ENCODE measurements at regions not wholly inside any gene's neighbourhood (a gene's known extent, or its start where the extent isn't known, plus 50 kb on each side); places are given as distances from the start of the nearest gene placed in this dataset.

DNA sequence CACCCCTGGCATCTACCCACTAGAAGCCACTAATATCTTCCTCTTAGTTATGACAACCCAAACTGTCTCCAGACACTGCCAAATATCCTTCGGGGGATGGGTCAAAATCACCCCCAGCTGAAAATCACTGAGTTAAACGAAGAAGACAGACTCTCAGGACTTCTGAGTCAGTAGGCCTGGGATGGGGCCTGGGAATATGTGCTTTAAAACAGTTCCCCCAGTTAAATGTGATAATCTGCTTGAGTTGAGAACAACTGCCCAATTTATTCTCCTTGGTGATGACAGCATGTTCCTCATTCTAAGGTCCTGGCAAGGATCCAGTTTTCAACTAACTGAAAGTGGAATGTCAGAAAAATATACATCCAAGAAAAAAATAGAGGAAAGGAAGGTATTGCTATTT, 52.4 kb downstream of the CBLL2 start:
- DNase-seq: no peak

DNA sequence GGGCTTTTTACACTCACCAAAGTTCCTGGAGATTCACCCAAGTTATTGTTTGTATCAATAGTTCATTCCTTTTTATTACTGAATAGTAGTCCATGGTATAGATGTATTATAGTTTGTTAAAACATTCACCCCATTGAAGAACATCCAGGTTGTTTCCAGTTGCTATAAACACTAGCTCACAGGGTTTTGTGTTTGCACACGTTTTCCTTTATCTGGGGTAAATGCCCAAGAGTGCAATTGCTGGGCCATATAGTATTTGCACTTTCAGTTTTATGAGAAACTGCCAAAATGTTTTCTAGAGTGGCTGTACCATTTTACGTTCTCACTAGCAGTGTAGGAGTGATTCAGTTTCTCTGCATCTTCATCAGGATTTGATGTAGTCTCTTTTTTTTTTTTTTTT, 57.1 kb downstream of the CBLL2 start:
- DNase-seq: no peak

DNA sequence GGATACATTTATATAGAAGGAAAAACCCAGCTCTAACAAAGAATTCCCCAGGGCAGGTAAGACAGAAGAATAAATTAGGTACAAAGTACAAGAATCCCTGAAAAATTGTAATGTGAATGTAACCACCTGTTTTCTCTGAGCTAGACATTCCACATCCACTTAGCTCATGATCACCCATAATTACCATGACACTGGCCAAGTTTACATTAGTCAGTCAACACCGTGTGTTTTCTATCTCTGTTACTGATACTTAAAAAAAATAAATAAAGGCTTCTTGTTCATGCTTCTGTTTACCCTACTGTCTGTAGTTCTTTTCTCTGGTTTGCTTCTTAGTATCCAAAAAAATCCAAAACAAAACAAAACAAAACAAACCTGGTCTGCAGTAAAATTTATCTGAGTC, 66.0 kb downstream of the CBLL2 start:
- no peak for DNase-seq

DNA sequence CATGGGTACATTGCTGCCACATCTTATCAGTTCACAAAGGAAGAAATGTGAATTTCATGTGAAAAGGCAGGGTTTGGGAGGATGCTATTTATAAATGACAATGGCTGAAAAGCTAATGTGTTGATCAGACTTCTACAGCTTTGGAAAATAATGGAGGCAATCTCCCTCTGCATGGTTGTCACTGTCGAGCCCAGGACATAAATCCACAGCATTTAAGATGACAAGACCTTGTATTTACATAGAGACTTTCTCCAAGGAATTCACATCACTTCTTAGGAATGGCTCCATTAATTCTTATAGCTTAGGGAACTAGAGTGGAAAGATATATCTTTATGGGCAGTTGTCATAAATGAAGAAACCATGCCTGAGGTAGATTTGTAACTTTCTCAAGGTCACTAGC, 66.7 kb downstream of the CBLL2 start:
- no peak for DNase-seq

DNA sequence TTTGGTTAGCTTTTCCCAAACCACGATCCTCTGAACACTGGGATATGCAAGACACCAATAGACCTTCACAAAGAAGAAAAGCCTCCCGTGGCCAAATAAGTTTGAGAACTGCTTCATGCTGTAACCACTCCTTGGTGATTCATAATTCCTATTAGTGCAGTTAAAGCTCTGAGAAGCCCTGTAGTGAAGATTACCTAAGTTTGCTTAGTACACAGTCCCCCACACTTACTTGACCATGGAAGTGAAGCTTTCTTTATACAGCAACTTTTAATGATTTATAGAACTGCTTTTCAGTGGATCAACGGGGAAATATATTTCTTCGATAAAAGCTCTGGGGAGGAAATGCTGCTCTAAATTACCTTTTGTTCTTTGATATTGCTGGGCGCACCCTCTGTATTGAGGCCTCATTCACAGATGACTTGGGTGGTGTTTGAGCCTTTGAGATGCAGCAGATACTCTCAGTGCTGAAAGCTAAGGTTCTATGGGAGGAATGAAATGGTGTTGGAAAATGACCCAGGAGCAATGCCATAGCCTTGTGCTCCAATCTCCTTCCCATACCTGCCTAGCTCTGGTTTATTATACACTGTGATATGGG, 67.4 kb downstream of the CBLL2 start:
- DNase-seq: no peak

DNA sequence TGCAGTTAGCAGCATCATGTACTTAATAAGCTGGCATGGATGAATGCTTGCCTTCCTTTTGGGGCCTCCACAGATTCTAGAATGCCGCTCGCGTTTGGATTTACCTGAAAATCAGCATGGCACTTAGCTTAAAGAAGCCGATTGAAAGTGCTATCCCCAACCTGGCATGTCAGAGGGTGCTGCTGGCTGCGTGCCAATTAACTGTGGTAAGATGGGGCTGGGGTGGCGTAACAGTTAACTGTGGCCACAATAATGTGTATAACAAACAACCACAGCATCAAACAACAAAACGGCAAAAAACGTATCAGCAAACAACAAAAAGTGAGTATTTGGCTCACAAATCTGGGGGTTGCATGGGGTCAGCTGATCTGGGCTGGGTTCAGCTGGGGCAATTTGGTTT, 70.5 kb downstream of the CBLL2 start:
- DNase-seq: no peak

DNA sequence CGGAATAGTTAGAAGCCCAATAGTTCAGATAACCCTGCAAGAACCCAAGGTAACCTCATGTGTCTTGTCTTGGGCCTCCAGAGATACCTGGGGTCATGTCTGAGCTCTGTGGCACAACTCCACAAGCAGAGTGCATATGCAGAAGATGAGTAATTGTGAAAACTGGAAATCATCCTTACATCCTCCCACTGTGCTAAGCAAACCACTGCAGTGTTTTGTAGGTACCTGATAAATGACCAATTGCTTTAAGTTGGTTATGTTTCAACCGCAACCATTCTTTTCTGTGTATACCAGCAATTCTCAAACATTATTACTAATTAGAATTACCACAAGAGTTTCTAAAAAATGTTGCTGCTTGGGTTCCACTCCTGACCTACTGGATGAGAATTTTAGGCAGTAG, 73.2 kb downstream of the CBLL2 start:
- DNase-seq: no peak

DNA sequence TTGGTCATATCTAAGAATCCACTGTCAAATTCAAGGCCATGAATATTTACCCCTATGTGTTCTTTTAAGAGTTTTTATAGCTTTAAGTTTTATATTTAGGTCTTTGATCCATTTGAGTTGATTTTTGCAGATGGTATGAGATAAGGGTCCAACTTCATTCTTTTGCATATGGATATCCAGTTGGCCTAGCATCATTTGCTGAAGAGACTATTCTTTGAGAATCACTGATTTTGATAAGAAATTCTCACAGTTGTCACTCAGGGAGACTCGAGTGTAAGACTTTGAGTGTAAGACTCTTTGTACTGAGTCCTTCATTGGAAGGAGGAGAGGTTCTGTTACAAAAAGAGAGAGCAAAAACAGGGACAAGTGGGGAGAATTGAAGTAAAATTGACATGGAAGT, 74.8 kb downstream of the CBLL2 start:
- no peak for DNase-seq

DNA sequence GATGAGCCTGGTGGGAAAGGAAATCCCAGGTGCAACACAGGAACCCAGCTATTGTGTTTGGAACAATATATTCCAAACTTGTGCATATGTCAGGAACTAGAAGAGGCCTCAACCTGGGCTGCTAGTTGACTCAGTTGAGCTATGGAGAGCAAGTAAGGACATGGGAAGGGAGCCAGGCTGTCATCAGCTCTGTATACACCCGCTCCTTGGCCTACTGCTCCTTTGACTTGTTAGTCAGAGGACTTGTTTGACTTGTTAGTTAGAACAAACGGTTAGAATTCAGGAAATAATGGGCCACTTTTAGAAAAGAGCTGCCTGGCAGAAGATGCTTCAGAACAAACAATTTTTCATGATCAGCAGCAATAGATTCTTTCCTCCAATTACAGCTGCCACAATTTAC, 76.4 kb downstream of the CBLL2 start:
- DNase-seq: no peak

DNA sequence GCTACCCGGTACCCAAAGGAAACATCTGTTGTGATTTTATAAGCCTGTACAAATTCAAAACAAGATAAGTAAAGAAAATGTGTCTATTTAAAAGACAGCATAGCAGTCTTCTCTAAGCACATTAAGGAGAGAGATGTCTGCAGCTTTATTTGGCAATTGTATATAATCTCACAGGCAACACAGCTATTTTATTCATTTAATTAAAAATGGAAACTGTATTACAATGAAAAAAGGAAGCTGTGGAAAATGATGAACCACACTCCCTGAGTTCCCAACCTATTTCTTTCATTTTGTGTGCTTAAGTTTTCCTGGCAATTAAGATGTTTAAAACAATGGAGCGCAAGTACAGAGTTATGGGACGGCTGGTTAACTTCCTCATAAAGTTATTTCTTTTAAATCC, 78.4 kb downstream of the CBLL2 start:
- no peak for DNase-seq

DNA sequence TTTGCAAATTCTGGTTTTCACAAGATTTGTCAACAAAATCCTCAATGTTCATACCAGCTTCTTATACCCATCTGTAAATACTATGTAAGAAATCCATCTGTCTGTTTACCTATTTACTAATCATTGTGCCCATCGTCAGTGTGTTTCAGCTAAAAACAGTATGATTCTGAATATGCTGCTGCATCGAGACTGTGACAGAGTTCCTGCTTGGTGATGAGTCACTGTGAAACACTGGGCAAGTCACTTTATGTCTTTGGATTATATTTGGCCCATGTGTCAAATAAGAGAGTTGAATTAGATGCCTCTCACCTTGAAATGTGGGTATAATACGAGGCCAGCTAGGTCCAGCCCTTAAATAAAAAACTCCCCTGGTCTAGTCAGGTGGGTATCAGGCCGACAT, 79.3 kb downstream of the CBLL2 start:
- no peak for DNase-seq

DNA sequence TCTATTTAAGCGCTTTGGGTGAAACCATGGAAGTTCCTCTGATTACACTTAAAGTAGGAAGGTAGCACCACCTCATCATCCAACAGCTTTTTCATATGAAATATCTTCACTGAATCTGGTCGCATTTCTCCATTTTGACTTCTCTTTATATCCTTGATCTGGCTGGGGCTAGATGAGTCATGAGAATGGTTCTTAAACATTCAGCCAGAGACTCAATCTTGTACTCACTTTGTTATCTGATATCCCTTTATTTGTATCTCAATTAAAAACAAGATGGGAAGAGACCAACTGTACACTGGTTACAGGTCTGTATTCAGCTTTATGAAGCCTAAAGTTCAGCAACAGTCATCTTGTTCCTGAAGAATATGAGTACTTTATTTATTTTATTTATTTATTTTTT, 84.9 kb downstream of the CBLL2 start:
- no peak for DNase-seq

DNA sequence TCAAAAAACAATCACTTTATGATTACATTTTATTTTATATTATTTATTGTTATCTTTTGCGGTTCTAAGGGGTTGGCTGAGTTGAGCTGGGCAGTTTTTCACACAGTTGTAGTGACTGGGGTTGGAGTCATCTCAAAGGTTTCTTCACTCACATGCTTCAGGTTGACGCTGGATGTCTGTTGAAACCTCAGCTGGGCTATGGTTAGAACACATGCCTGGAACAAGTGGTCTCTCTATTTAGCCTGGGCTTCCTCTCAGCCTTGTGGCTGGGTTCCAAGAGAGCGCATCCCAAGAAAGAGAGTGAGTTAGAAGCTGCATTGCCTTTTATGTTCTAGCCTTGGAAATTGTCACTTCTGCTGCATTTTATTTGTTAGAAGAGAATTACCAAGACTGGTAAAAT, 87.4 kb downstream of the CBLL2 start:
- no peak for DNase-seq

DNA sequence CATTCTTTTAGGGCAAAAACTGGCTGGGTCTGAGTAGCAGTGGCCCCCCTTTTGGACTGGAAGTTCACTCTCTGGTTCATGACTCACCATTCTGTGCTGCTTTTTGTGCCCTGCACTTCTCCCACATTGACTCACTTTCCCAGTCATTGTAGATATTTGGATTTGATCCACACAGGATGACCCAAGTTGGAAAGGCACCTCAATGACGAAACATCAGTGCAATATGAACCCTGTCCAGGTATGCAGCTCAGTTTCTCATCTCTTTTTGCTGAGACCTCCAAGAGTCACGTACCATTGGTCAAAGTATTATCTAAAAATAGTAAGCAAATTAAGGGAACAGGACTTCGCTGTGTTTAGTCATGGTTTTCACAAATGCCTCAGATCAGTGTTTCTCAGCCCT, 92.7 kb downstream of the CBLL2 start:
- no peak for DNase-seq

DNA sequence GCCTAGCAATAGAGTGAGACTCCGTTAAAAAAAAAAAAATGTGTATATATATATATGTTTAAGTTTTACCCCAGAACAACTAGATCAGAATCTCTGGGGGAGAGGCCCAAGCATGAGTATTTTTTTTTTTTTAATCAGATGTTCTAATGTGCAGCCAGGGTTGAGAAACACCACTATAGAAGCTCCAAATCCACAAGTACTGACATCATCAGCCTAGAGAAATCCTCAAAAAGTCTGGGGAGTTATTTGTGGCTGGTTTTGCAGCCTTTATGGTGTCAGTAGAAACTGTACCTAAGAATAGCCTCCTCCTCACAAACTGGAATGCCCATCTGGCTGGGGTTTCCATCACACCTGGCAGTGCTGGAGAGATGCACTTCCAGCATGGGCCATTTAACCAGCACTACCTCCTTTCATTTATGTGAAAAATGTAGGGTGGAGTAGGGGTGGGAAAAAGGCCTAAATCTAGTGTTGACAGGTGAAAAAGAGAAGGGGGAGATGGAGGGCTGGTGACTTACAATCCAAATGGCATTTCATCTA, 93.5 kb downstream of the CBLL2 start:
- DNase-seq: no peak

DNA sequence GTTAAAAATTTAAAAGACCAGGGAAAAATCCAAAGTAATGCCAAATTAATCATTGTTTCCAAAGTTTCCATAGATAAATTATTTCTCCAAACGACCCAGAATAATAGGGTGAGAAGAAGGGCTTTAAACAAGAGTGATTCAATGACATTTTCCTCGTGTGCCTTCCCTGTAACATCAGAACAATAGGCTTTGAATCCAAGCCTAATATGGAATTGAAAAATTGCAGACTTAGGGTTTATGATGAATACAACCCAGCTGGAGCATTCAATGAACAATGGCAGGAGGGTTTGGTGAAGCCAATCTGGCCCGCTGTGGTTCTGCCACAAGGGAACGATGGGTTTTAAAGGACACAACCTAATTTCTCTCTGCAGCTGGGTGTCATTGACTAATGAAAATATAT, 94.2 kb downstream of the CBLL2 start:
- no peak for DNase-seq

DNA sequence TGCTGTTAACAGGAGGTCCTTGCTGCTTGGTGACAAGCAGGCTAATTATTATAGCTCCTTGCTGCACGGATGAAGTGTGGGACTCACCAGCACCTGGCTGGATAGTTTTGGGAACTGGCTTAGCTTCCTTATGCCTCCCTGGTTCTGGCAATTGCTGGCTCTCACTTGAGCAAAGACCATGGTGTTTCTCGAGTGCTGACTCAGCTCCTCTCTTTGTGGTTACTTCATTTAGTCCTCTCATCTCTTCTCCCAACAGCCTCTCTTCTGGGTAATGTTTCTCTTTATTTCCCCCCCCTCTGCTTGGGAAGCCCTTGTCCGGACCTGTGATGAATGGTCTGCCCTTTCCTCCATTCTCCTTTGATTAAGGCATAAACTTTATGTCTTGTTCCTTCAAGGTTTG, 100.4 kb downstream of the CBLL2 start:
- DNase-seq: no peak

DNA sequence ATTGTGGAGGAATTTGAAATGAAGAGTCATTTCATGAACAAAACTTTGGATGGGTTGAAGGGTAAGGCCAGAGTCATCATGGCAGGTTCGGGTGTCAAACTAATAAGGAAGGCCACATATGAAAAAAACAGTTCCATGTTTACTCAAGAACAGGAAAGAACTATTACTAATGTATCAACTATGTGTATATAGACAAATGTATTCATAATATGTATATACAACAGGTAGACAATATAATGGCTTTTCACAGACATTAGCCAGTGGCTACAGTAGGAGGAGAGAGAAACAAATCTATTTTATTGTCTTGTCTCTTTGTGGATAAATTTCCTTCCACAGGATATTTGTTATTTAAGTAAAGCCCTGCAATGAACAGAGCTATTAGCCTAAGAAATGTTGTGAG, 101.1 kb downstream of the CBLL2 start:
- no peak for DNase-seq

DNA sequence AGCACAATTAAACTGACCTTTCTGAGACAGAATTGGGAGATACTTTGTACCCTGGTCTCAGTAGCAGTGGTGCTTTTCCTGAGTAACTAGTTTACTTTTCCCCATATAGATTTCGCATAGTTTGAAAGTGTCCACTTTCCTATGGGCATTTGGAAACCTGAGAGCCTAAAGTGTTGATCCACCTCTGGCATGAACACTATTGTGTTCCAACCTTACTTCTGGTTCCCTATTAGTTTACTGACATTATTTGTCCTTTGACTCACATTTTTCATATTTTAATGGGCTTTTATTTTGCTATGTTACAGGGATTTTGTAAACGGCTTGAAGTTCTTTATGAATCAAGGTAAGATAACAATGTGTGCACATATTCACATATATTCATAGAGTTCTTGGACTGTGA, 103.7 kb downstream of the CBLL2 start:
- no peak for DNase-seq

DNA sequence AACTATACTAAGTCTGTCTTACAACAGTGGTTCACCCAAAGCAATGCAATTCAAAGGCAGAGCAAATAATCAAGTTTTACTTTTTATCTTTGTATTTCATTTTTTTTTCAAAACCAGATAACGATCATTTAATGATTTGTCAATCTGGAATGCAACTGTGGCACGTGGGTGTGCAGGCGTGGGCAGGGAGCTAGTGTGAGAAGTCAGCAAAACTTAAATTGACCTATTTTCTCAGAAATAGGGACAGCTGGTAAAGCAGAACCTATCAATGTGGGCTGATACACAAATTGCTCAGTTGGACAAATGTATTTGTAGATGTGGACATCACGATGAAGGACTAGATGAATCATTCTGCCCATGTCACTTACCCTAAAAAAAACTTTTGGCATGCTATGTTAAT, 105.6 kb downstream of the CBLL2 start:
- DNase-seq: no peak

DNA sequence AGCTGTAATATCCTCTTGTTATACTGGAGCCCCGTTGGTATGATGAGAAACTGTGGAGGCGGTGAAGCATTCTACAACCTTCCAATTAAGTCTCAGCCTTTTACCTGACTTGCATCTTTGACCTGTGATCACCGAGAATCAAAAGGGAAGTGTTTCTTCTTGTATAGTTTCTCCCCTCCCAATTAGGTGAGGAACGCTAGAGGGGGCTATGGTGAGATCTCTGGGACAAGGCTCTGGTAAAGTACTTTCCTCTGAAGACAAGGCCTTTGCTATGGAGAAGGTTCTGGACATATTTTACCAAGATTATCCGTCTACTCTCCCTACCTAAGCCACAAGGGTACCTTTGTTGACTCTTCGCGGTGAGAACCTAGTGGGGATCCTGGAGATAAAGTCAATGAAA, 111.3 kb downstream of the CBLL2 start:
- no peak for DNase-seq

DNA sequence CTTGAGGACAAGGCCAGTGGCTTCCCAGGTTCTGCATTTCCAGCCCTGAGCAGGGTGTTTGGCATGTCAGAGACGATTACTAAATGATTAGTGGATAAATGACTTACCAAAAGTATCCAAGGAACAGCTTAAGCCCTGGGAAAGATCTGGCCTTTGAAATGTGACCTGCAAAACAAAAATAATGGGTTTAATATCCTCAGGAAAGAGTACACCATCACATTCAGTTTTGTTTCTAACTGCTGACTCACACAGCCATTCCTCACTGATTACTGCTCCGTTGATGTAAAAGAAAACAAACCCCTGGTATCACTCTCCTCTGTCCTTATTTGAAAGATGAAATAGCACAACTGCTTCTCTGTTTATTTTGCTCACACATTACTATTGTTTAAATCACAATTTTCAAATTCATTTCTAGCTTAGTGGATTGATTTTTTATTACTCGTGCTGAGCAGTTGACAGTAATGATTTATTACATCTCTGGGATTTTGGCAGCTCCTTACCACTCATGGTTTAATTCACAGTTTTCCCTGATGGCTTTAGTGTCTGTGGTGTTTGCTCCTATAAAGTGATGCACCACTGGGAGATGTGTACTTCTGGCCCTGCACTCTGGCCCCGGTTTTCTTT, 117.0 kb downstream of the CBLL2 start:
- no peak for DNase-seq

DNA sequence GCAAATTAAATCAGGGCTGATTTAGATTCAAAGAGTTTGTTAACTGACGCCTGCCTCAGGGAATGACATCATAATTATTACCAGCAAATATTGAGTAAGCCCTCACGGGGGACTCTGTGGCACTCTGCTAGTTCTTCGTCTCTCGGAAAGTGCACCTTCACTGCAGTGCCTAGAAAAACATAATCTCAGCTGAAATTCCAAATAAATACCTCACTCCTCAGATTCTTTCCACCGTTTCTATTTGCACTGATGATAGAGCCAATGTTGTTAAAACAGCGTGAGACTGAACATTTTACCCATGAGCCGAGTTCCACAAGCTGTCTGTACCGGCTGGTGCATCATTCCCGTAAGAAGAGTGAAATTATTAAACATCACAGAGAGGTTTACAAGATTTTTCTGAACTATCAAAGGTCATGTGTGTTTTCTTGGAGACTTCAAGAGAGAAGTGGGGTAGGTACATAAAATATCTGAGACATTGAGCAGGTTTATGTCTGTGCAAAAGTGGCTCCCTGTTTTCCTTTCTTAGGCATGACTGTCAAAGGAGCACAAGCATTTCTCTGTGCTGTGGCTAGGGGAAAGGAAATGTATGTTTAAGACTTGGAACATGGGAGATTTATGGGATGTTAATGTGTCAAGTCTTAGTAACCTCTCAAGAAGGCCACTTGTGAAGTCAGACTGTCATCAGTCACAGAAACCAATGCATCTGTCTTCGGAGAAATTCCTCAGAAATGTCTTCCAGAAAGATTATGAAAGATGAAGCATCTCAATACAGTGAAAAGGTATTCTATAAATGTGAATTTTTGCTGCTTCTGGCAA, 119.6 kb downstream of the CBLL2 start:
- DNase-seq: no peak

DNA sequence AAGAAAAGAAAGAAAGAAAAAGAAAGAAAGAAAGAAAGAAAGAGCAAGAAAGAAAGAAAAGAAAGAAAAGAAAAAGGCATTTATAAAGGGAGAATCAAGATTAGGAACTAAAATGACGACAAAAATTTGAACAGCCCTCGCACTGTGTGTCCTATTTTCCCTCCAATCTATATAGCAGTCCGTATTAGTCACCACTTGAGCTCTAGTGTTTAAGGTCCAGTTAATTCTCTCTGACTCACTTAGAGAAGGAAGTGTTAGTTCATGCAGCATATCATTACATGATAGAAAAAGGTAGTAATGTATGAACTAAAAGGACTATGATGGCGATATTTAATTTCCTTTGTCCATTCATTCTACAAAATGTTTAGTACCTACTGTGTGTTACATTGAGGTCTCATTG, 122.7 kb downstream of the CBLL2 start:
- DNase-seq: no peak
